HG03060 (cell line): ENCODE measurements at regions not wholly inside any gene's neighbourhood (a gene's known extent, or its start where the extent isn't known, plus 50 kb on each side); places are given as distances from the start of the nearest gene placed in this dataset.
"Not testable (repeated sequence)": the region's sequence is repeated elsewhere in the genome, so short reads cannot be mapped to it uniquely, and the experiment has no call there.

ENCODE experiments used
- ATAC-seq: cut with Tn5 transposase; IDR thresholded peaks from one replicate; pipeline ENCODE4 v1.9.1; 2021; ENCODE audit warnings: low read depth, moderate number of reproducible peaks; ENCODE audit not compliant: unreplicated experiment

GRCh38 chr4:52483186-52483890 lies 175.8 kb downstream of the USP46 start:
- no peak for ATAC-seq

- no peak for ATAC-seq
These were observed 151.3 kb downstream of the USP46 start for GRCh38 chr4:52507774-52508173.

GRCh38 chr4:52510939-52511565 lies 148.0 kb downstream of the USP46 start:
- no peak for ATAC-seq

- no peak for ATAC-seq
These were observed 147.3 kb downstream of the USP46 start for GRCh38 chr4:52511825-52512224.

GRCh38 chr4:52512291-52512690 lies 146.8 kb downstream of the USP46 start:
- no peak for ATAC-seq

- not testable (repeated sequence) for ATAC-seq
These were observed 137.0 kb downstream of the USP46 start for GRCh38 chr4:52522093-52522492.

GRCh38 chr4:52529983-52530382 lies 129.1 kb downstream of the USP46 start:
- ATAC-seq = no peak

- no peak for ATAC-seq
These were observed 123.3 kb downstream of the USP46 start for GRCh38 chr4:52535793-52536192.
